HEK293 (cell line): ENCODE measurements at regions not wholly inside any gene's neighbourhood (a gene's known extent, or its start where the extent isn't known, plus 50 kb on each side); places are given as distances from the start of the nearest gene placed in this dataset.

ENCODE experiments used
- CTCF ChIA-PET: fragments of 350-600 bp; formaldehyde crosslinking; extraction: SDS; loops from one replicate; lab custom pipeline; 2021; ENCODE audit warnings: antibody characterized with exemption; lab: Yijun Ruan, JAX
- POLR2A ChIA-PET: fragments of 300-600 bp; formaldehyde crosslinking; extraction: SDS; loops from one replicate; lab custom pipeline; 2020; ENCODE audit warnings: antibody characterized with exemption, inconsistent platforms; lab: Yijun Ruan, JAX
- H3K27ac ChIP-seq: fragments of 200-500 bp; sonication (Bioruptor generic); 2 replicates; pipeline ENCODE4 v1.5.1; 2014; ENCODE audit warnings: low read depth, low read length, control low read depth, inconsistent platforms; ENCODE audit errors: extremely low read depth
- H3K36me3 ChIP-seq, 2 experiments: fragments of 200-500 bp in 1 of 2; sonication (Bioruptor generic) in 1 of 2; 1 replicate in 1 of 2; 2 replicates in 1 of 2; pipeline ENCODE4 v1.5.1; 2014 to 2017; ENCODE audit warnings: inconsistent platforms in 2 of 2, low read length in 2 of 2; ENCODE audit not compliant: control insufficient read depth in 2 of 2, insufficient read depth in 1 of 2
- H3K4me1 ChIP-seq: fragments of 200-500 bp; sonication (Bioruptor generic); 2 replicates; pipeline ENCODE4 v1.5.1; 2014; ENCODE audit warnings: mild to moderate bottlenecking, low read length, inconsistent platforms; ENCODE audit not compliant: control insufficient read depth, insufficient read depth
- H3K4me3 ChIP-seq: 2 replicates; pipeline ENCODE4 v1.5.1; 2011; ENCODE audit warnings: low read depth, mild to moderate bottlenecking, control low read depth, low read length, moderate library complexity
- H3K9me3 ChIP-seq: fragments of 200-500 bp; sonication (Bioruptor generic); 2 replicates; pipeline ENCODE4 v1.5.1; 2014; ENCODE audit warnings: low read depth, low read length, inconsistent platforms; ENCODE audit not compliant: control insufficient read depth, insufficient read depth
- EGR2 ChIP-seq: fragments of 450-650 bp; formaldehyde crosslinking; IDR thresholded peaks from 2 replicates; pipeline ENCODE4 v1.5.1; 2016; ENCODE audit warnings: low read depth, missing biosample characterization, missing genetic modification characterization
- GLI2 ChIP-seq: fragments of 450-650 bp; formaldehyde crosslinking; IDR thresholded peaks from 2 replicates; pipeline ENCODE4; 2017; ENCODE audit warnings: missing biosample characterization, missing genetic modification characterization, low read depth, borderline replicate concordance
- KLF16 ChIP-seq: fragments of 450-650 bp; formaldehyde crosslinking; IDR thresholded peaks from 2 replicates; pipeline ENCODE4 v1.5.1; 2017; ENCODE audit warnings: missing biosample characterization, missing genetic modification characterization
- KLF9 ChIP-seq: fragments of 450-650 bp; formaldehyde crosslinking; IDR thresholded peaks from 2 replicates; pipeline ENCODE4 v1.5.1; 2016; ENCODE audit warnings: missing biosample characterization, missing genetic modification characterization, low read depth
- OSR2 ChIP-seq: fragments of 450-650 bp; formaldehyde crosslinking; IDR thresholded peaks from 2 replicates; pipeline ENCODE4 v1.5.1; 2016; ENCODE audit warnings: missing biosample characterization, missing genetic modification characterization
- OVOL3 ChIP-seq: fragments of 450-650 bp; formaldehyde crosslinking; IDR thresholded peaks from 2 replicates; pipeline ENCODE4 v1.5.1; 2016; ENCODE audit warnings: missing biosample characterization, missing genetic modification characterization
- SETDB1 ChIP-seq: IDR thresholded peaks from one replicate; pipeline ENCODE4 v1.6.1; 2017; ENCODE audit warnings: mild to moderate bottlenecking, low read length, moderate library complexity, mixed read lengths; ENCODE audit not compliant: insufficient read length
- TCF7L2 ChIP-seq: IDR thresholded peaks from 2 replicates; pipeline ENCODE4 v1.6.1; 2011; ENCODE audit warnings: low read depth, mild to moderate bottlenecking, inconsistent platforms, low read length, moderate library complexity, borderline replicate concordance
- TRIM28 ChIP-seq: IDR thresholded peaks from 2 replicates; pipeline ENCODE4 v1.6.1; 2011; ENCODE audit warnings: low read length, control low read depth, borderline replicate concordance
- WT1 ChIP-seq: fragments of 450-650 bp; formaldehyde crosslinking; IDR thresholded peaks from 2 replicates; pipeline ENCODE4 v1.5.1; 2016; ENCODE audit warnings: missing biosample characterization, missing genetic modification characterization
- ZFP3 ChIP-seq: fragments of 450-650 bp; formaldehyde crosslinking; IDR thresholded peaks from 2 replicates; pipeline ENCODE4 v1.5.1; 2016; ENCODE audit warnings: low read depth, missing biosample characterization, missing genetic modification characterization
- ZFP37 ChIP-seq: fragments of 450-650 bp; formaldehyde crosslinking; IDR thresholded peaks from 2 replicates; pipeline ENCODE4 v1.5.1; 2016; ENCODE audit warnings: missing biosample characterization, missing genetic modification characterization
- ZNF112 ChIP-seq: fragments of 450-650 bp; formaldehyde crosslinking; IDR thresholded peaks from 2 replicates; pipeline ENCODE4 v1.5.0; 2017; ENCODE audit warnings: missing biosample characterization, missing genetic modification characterization
- ZNF350 ChIP-seq: fragments of 450-650 bp; formaldehyde crosslinking; IDR thresholded peaks from 2 replicates; pipeline ENCODE4 v1.5.0; 2017; ENCODE audit warnings: missing biosample characterization, mild to moderate bottlenecking, missing genetic modification characterization
- ZNF514 ChIP-seq: fragments of 450-650 bp; formaldehyde crosslinking; IDR thresholded peaks from 2 replicates; pipeline ENCODE4 v1.5.1; 2016; ENCODE audit warnings: missing biosample characterization, missing genetic modification characterization
- ZNF521 ChIP-seq: fragments of 450-650 bp; formaldehyde crosslinking; IDR thresholded peaks from 2 replicates; pipeline ENCODE4 v1.5.1; 2017; ENCODE audit warnings: missing biosample characterization, mild to moderate bottlenecking, missing genetic modification characterization
- ZNF558 ChIP-seq: fragments of 450-650 bp; formaldehyde crosslinking; IDR thresholded peaks from 2 replicates; pipeline ENCODE4 v1.5.1; 2016; ENCODE audit warnings: missing biosample characterization, missing genetic modification characterization
- ZNF580 ChIP-seq: fragments of 450-650 bp; formaldehyde crosslinking; IDR thresholded peaks from 2 replicates; pipeline ENCODE4 v1.5.1; 2016; ENCODE audit warnings: missing biosample characterization, missing genetic modification characterization
- ZNF658 ChIP-seq: fragments of 450-650 bp; formaldehyde crosslinking; IDR thresholded peaks from 2 replicates; pipeline ENCODE4; 2016; ENCODE audit warnings: missing biosample characterization, missing genetic modification characterization
- ZNF664 ChIP-seq: fragments of 450-650 bp; formaldehyde crosslinking; IDR thresholded peaks from 2 replicates; pipeline ENCODE4 v1.5.1; 2016; ENCODE audit warnings: missing biosample characterization, missing genetic modification characterization
- ZNF747 ChIP-seq: fragments of 450-650 bp; formaldehyde crosslinking; IDR thresholded peaks from 2 replicates; pipeline ENCODE4 v1.5.1; 2016; ENCODE audit warnings: missing biosample characterization, missing genetic modification characterization
- ZNF776 ChIP-seq: fragments of 450-650 bp; formaldehyde crosslinking; IDR thresholded peaks from 2 replicates; pipeline ENCODE4 v1.5.0; 2017; ENCODE audit warnings: missing biosample characterization, missing genetic modification characterization, borderline replicate concordance
- ZNF785 ChIP-seq: fragments of 450-650 bp; formaldehyde crosslinking; IDR thresholded peaks from 2 replicates; pipeline ENCODE4 v1.5.1; 2016; ENCODE audit warnings: missing biosample characterization, missing genetic modification characterization
- ZSCAN16 ChIP-seq: fragments of 450-650 bp; formaldehyde crosslinking; IDR thresholded peaks from 2 replicates; pipeline ENCODE4 v1.5.1; 2016; ENCODE audit warnings: missing biosample characterization, missing genetic modification characterization
- TF ChIP-seq, protein P1 (sequence below): fragments of 450-650 bp; IDR thresholded peaks from 2 replicates; pipeline ENCODE4 v1.5.1; 2018; ENCODE audit warnings: missing biosample characterization, mild to moderate bottlenecking, missing genetic modification characterization
- TF ChIP-seq, protein P2 (sequence below): fragments of 450-650 bp; formaldehyde crosslinking; IDR thresholded peaks from 2 replicates; pipeline ENCODE4 v1.5.1; 2017; ENCODE audit warnings: missing biosample characterization, missing genetic modification characterization
- TF ChIP-seq, protein P3 (sequence below): fragments of 450-650 bp; formaldehyde crosslinking; IDR thresholded peaks from 2 replicates; pipeline ENCODE4 v1.5.1; 2016; ENCODE audit warnings: missing biosample characterization, missing genetic modification characterization, borderline replicate concordance

DNA sequence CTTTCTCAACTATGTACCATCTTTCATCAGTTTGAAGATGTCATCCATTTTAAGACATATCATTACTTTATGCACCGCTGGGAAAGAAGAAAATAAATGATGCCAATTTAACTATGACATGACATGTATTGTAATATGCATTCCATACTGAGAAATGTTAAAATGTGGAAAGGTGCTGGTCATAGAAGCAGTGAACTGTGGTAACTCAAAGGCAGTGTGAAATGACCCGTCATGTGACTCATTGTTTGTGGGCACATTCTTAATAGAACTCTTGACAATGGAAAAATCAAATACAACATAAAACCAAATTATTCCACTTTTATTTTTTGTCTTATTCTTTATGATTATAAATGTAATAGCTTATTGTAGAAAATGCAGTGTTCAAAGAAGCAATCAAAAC, 455.0 kb upstream of the ST6GAL2 start:
- CTCF ChIA-PET, result no interaction called here
- Histone ChIP-seq H3K9me3 (no peaks in the 10 kb centered on the region), H3K4me3 (no peak overlapping the region), H3K36me3 (no peaks in the 10 kb centered on the region)
- no peak for TF ChIP-seq ZNF558 (tag by site-specific recombination)
- TF ChIP-seq ZNF658 (tag by site-specific recombination), result no peak
- TF ChIP-seq OSR2 (tag by site-specific recombination), result no peak
- no peak for TF ChIP-seq ZNF776
- TF ChIP-seq ZNF664 (tag by site-specific recombination), result no peak
- TF ChIP-seq ZSCAN16 (tag by site-specific recombination), result no peak
- TF ChIP-seq ZNF580, result no peak
- TF ChIP-seq ZNF747 (tag by site-specific recombination), result no peak
- no peak for TF ChIP-seq ZFP37
- no peak for TF ChIP-seq WT1 (tag by site-specific recombination)
- no peak for TF ChIP-seq KLF16 (tag by site-specific recombination)
- no peak for TF ChIP-seq ZFP3 (tag by site-specific recombination)
- TF ChIP-seq, all 188 proteins: peak for 0
- H3K27ac ChIP-seq, result no peak overlapping the region
- POLR2A ChIA-PET, result no interaction called here
- no peaks in the 10 kb centered on the region for H3K4me1 ChIP-seq

DNA sequence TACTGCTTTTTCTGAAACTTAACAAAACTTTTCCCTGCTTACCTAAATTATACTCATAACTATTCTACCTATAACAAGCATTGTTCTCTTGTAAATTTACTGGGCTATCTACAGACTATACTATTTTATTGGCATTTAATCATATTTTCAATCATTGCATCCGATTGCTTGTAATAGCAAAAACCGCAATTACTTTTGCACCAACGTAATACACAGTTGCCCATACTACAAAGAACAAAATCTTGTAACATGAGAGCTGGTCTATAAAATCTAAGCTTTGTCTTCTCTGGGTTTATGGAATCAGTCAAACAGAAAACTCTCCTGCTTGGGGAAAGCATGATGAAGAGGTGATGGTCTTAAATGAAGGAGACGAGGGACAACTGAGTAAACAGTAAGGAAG, 463.4 kb upstream of the ST6GAL2 start:
- no peak for TF ChIP-seq TRIM28
- TF ChIP-seq, protein P1, sequence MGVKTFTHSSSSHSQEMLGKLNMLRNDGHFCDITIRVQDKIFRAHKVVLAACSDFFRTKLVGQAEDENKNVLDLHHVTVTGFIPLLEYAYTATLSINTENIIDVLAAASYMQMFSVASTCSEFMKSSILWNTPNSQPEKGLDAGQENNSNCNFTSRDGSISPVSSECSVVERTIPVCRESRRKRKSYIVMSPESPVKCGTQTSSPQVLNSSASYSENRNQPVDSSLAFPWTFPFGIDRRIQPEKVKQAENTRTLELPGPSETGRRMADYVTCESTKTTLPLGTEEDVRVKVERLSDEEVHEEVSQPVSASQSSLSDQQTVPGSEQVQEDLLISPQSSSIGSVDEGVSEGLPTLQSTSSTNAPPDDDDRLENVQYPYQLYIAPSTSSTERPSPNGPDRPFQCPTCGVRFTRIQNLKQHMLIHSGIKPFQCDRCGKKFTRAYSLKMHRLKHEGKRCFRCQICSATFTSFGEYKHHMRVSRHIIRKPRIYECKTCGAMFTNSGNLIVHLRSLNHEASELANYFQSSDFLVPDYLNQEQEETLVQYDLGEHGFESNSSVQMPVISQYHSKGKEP (tag by site-specific recombination), result no peak
- TF ChIP-seq, protein P2, sequence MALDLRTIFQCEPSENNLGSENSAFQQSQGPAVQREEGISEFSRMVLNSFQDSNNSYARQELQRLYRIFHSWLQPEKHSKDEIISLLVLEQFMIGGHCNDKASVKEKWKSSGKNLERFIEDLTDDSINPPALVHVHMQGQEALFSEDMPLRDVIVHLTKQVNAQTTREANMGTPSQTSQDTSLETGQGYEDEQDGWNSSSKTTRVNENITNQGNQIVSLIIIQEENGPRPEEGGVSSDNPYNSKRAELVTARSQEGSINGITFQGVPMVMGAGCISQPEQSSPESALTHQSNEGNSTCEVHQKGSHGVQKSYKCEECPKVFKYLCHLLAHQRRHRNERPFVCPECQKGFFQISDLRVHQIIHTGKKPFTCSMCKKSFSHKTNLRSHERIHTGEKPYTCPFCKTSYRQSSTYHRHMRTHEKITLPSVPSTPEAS (tag by site-specific recombination), result no peak
- TF ChIP-seq GLI2 (tag by site-specific recombination), result no peak
- no peak for TF ChIP-seq OVOL3 (tag by site-specific recombination)
- no peak for TF ChIP-seq ZNF350 (tag by site-specific recombination)
- no peak for TF ChIP-seq ZNF785 (tag by site-specific recombination)
- TF ChIP-seq, all 188 proteins: peak for 0
- POLR2A ChIA-PET, result no interaction called here
- Histone ChIP-seq H3K4me1 (no peaks in the 10 kb centered on the region), H3K27ac (no peak overlapping the region), H3K9me3 (no peaks in the 10 kb centered on the region), H3K4me3 (no peak overlapping the region), H3K36me3 (no peaks in the 10 kb centered on the region)
- CTCF ChIA-PET, result no interaction called here

GRCh38 chr2:107354175-107354574, 468.2 kb upstream of the ST6GAL2 start:
- ChIA-PET POLR2A (no interaction called here), CTCF (no interaction called here)
- H3K36me3 ChIP-seq, result no peaks in the 10 kb centered on the region
- H3K9me3 ChIP-seq, result no peaks in the 10 kb centered on the region
- TF ChIP-seq ZNF658 (tag by site-specific recombination) (no peak), ZNF514 (tag by site-specific recombination) (no peak), ZNF521 (no peak), EGR2 (no peak), TCF7L2 (no peak), SETDB1 (no peak), ZNF112 (tag by site-specific recombination) (no peak), KLF9 (tag by site-specific recombination) (no peak), ZNF350 (tag by site-specific recombination) (no peak)
- TF ChIP-seq, protein P3, sequence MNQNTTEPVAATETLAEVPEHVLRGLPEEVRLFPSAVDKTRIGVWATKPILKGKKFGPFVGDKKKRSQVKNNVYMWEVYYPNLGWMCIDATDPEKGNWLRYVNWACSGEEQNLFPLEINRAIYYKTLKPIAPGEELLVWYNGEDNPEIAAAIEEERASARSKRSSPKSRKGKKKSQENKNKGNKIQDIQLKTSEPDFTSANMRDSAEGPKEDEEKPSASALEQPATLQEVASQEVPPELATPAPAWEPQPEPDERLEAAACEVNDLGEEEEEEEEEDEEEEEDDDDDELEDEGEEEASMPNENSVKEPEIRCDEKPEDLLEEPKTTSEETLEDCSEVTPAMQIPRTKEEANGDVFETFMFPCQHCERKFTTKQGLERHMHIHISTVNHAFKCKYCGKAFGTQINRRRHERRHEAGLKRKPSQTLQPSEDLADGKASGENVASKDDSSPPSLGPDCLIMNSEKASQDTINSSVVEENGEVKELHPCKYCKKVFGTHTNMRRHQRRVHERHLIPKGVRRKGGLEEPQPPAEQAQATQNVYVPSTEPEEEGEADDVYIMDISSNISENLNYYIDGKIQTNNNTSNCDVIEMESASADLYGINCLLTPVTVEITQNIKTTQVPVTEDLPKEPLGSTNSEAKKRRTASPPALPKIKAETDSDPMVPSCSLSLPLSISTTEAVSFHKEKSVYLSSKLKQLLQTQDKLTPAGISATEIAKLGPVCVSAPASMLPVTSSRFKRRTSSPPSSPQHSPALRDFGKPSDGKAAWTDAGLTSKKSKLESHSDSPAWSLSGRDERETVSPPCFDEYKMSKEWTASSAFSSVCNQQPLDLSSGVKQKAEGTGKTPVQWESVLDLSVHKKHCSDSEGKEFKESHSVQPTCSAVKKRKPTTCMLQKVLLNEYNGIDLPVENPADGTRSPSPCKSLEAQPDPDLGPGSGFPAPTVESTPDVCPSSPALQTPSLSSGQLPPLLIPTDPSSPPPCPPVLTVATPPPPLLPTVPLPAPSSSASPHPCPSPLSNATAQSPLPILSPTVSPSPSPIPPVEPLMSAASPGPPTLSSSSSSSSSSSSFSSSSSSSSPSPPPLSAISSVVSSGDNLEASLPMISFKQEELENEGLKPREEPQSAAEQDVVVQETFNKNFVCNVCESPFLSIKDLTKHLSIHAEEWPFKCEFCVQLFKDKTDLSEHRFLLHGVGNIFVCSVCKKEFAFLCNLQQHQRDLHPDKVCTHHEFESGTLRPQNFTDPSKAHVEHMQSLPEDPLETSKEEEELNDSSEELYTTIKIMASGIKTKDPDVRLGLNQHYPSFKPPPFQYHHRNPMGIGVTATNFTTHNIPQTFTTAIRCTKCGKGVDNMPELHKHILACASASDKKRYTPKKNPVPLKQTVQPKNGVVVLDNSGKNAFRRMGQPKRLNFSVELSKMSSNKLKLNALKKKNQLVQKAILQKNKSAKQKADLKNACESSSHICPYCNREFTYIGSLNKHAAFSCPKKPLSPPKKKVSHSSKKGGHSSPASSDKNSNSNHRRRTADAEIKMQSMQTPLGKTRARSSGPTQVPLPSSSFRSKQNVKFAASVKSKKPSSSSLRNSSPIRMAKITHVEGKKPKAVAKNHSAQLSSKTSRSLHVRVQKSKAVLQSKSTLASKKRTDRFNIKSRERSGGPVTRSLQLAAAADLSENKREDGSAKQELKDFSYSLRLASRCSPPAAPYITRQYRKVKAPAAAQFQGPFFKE (tag by site-specific recombination), result no peak
- H3K27ac ChIP-seq, result no peak overlapping the region
- no peaks in the 10 kb centered on the region for H3K4me1 ChIP-seq
- H3K4me3 ChIP-seq, result no peak overlapping the region
